ENCODE measurements at regions not wholly inside any gene's neighbourhood (a gene's known extent, or its start where the extent isn't known, plus 50 kb on each side); places are given as distances from the start of the nearest gene placed in this dataset.

DNA sequence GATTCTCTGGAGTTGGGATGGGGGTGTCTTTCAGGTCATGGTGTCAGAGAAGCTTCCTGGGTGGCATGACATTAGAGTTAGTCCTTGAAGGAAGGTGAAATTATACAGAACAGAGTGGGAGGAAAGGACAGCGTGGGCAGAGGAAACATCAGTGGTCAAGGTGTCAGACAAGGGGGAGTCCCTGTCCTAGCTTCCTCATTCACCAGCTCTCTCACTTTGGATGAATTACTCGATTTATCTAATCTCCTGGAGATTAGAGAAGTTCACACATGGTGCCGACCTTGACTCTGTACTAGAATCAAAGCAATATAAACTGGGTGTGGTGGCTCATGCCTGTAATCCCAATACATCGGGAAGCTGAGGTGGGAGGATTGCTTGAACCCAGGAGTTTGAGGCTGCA lies 492.9 kb downstream of the VRK1 start:
- H3K4me3 ChIP-seq (ENCODE audit: low read length) = no peak overlapping the region
- H3K9me3 ChIP-seq (replicated peaks; ENCODE audit: low read length) = peaks cover 6% of the 10 kb centered on the region
- no peak overlapping the region for H3K4me2 ChIP-seq (ENCODE audit: low read length)
- H3K27me3 ChIP-seq (ENCODE audit: control insufficient read depth, insufficient read depth, low read length) = no peaks in the 10 kb centered on the region
- no peaks in the 10 kb centered on the region for H3K4me1 ChIP-seq (ENCODE audit: control insufficient read depth, insufficient read depth, low read length)
- H3K36me3 ChIP-seq (ENCODE audit: insufficient read depth, low read length) = no peaks in the 10 kb centered on the region
- H3K9ac ChIP-seq (ENCODE audit: low read depth, low read length) = no peak overlapping the region

DNA sequence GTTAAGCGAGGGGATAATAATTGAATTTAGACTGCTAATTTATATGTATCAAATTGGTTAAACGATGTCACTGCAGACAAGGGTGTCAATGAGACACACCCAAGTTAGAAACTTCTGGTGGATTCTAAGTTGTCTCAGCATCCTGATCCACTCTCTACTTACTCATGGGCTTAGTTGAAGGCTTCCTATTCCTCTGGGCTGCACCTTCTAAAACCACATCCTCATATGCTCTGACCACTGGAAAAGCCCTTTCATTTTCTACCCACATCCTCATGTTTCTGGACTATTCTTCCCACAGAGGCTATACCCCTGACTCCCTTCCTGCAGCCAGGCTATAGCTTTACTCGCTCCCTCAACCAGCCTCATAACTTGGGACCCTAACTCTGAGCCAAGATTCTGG lies 493.8 kb downstream of the VRK1 start:
- no peak overlapping the region for H3K9ac ChIP-seq (ENCODE audit: low read depth, low read length)
- H3K4me2 ChIP-seq (ENCODE audit: low read length) = no peak overlapping the region
- H3K9me3 ChIP-seq (replicated peaks; ENCODE audit: low read length) = peaks cover 5% of the 10 kb centered on the region
- no peaks in the 10 kb centered on the region for H3K36me3 ChIP-seq (ENCODE audit: insufficient read depth, low read length)
- H3K4me3 ChIP-seq (ENCODE audit: low read length) = no peak overlapping the region
- no peaks in the 10 kb centered on the region for H3K27me3 ChIP-seq (ENCODE audit: control insufficient read depth, insufficient read depth, low read length)
- no peaks in the 10 kb centered on the region for H3K4me1 ChIP-seq (ENCODE audit: control insufficient read depth, insufficient read depth, low read length)

DNA sequence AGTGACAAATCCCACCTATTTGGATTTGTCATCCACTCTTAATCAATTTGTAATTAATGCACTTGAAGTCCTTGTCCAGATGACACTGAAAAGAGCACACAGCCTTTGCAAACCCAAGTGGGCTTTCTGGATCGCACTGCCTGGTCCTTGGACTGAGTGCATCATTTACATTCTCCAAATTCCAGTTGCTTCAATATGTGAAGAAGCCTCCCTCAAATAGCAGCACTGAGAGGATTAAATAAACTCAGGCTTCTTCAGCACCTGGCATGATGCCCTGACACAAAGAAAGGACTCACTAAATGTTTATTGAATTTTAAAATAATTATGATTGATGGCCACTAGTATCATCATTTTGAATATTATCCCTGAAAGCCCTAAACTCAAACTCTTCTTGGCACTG lies 496.5 kb downstream of the VRK1 start:
- no peaks in the 10 kb centered on the region for H3K27me3 ChIP-seq (ENCODE audit: control insufficient read depth, insufficient read depth, low read length)
- no peak overlapping the region for H3K4me2 ChIP-seq (ENCODE audit: low read length)
- H3K36me3 ChIP-seq (ENCODE audit: insufficient read depth, low read length) = no peaks in the 10 kb centered on the region
- H3K9me3 ChIP-seq (replicated peaks; ENCODE audit: low read length) = peaks cover 3% of the 10 kb centered on the region
- H3K4me3 ChIP-seq (ENCODE audit: low read length) = no peak overlapping the region
- H3K9ac ChIP-seq (ENCODE audit: low read depth, low read length) = no peak overlapping the region
- no peaks in the 10 kb centered on the region for H3K4me1 ChIP-seq (ENCODE audit: control insufficient read depth, insufficient read depth, low read length)

DNA sequence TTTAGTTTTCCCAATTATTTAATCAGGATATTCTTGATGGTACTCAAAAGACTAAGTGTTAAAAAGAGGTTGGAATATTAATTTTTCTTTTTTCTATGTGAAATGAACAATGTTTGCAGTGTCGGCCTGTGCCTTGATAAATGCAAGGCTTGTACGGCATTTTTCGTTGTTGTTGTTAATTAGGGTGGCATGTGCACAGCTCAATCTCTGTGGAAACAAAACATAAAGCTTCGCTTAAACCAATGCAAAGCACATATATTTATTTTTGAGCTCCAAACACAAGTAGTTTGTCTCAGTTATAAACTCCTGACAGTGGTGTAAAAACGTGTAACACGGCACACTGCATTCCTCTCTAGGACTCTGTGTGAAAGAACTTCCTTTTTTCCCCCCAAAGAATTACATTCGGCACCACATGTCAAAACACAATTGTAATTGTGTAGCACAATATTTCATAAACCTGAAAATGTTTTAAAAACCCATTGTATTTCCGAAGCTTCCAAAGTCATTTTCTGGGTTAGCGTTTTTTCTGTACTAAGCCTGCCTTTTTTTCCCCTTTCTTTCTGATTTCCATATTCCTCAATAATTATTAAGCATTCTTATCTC lies 498.0 kb downstream of the VRK1 start:
- Histone ChIP-seq H3K4me1 (ENCODE audit: control insufficient read depth, insufficient read depth, low read length) (no peaks in the 10 kb centered on the region), H3K27me3 (ENCODE audit: control insufficient read depth, insufficient read depth, low read length) (no peaks in the 10 kb centered on the region), H3K9ac (ENCODE audit: low read depth, low read length) (no peak overlapping the region), H3K4me2 (ENCODE audit: low read length) (no peak overlapping the region), H3K36me3 (ENCODE audit: insufficient read depth, low read length) (no peaks in the 10 kb centered on the region), H3K4me3 (ENCODE audit: low read length) (no peak overlapping the region), H3K9me3 (replicated peaks; ENCODE audit: low read length) (no peaks in the 10 kb centered on the region)

DNA sequence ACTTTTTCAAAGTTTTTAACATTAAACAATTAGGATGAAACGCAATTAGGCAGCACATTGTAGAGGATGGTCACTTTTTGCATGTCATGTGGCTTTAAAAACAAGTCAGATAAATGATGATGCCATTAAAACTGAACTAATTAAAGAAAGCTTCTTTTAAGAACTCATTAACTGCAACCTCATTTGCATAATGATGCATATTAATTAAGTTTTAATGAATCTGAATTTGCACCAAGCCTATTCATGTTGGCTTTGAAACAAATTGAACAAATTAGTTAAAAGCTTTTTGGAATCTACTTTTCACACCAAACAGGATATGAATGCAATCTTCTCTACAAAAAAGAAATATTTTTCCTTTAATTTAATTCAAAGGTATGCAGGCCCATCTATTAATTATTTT lies 499.0 kb downstream of the VRK1 start:
- H3K36me3 ChIP-seq (ENCODE audit: insufficient read depth, low read length) = no peaks in the 10 kb centered on the region
- H3K4me3 ChIP-seq (ENCODE audit: low read length) = no peak overlapping the region
- H3K27me3 ChIP-seq (ENCODE audit: control insufficient read depth, insufficient read depth, low read length) = no peaks in the 10 kb centered on the region
- no peak overlapping the region for H3K4me2 ChIP-seq (ENCODE audit: low read length)
- H3K4me1 ChIP-seq (ENCODE audit: control insufficient read depth, insufficient read depth, low read length) = no peaks in the 10 kb centered on the region
- H3K9ac ChIP-seq (ENCODE audit: low read depth, low read length) = no peak overlapping the region
- no peaks in the 10 kb centered on the region for H3K9me3 ChIP-seq (replicated peaks; ENCODE audit: low read length)

GRCh38 chr14:97297100-97297499 lies 499.9 kb downstream of the VRK1 start:
- Histone ChIP-seq H3K9ac (ENCODE audit: low read depth, low read length) (no peak overlapping the region), H3K4me3 (ENCODE audit: low read length) (no peak overlapping the region), H3K9me3 (replicated peaks; ENCODE audit: low read length) (peaks cover 1% of the 10 kb centered on the region), H3K27me3 (ENCODE audit: control insufficient read depth, insufficient read depth, low read length) (no peaks in the 10 kb centered on the region), H3K4me1 (ENCODE audit: control insufficient read depth, insufficient read depth, low read length) (no peaks in the 10 kb centered on the region), H3K4me2 (ENCODE audit: low read length) (no peak overlapping the region), H3K36me3 (ENCODE audit: insufficient read depth, low read length) (no peaks in the 10 kb centered on the region)

GRCh38 chr14:97298331-97298730 lies 501.1 kb downstream of the VRK1 start:
- no peaks in the 10 kb centered on the region for H3K36me3 ChIP-seq (ENCODE audit: insufficient read depth, low read length)
- no peak overlapping the region for H3K4me2 ChIP-seq (ENCODE audit: low read length)
- no peak overlapping the region for H3K9ac ChIP-seq (ENCODE audit: low read depth, low read length)
- H3K4me1 ChIP-seq (ENCODE audit: control insufficient read depth, insufficient read depth, low read length) = no peaks in the 10 kb centered on the region
- peaks cover 5% of the 10 kb centered on the region for H3K9me3 ChIP-seq (replicated peaks; ENCODE audit: low read length)
- H3K4me3 ChIP-seq (ENCODE audit: low read length) = no peak overlapping the region
- H3K27me3 ChIP-seq (ENCODE audit: control insufficient read depth, insufficient read depth, low read length) = no peaks in the 10 kb centered on the region

DNA sequence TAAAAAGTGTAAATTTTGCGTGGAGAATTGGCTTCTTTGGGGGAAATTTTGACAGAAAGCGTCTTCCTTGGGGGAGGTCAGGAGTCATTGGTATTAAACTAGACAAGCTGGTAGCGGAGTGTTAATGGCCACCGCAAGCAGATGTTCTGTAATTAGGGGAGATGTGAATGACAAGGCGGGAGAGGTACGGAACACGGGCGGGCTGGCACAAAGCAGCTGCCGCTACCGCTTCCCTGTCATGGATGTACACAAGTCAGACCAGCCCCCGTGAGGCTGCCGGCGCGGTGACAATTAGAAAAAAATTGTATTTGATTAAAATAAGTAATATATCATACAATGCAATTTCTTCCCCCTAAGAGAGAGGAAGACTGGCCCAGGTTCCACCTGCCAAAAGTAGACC lies 501.6 kb downstream of the VRK1 start:
- no peaks in the 10 kb centered on the region for H3K27me3 ChIP-seq (ENCODE audit: control insufficient read depth, insufficient read depth, low read length)
- H3K4me2 ChIP-seq (ENCODE audit: low read length) = no peak overlapping the region
- H3K9ac ChIP-seq (ENCODE audit: low read depth, low read length) = no peak overlapping the region
- peaks cover 5% of the 10 kb centered on the region for H3K9me3 ChIP-seq (replicated peaks; ENCODE audit: low read length)
- H3K4me3 ChIP-seq (ENCODE audit: low read length) = no peak overlapping the region
- no peaks in the 10 kb centered on the region for H3K36me3 ChIP-seq (ENCODE audit: insufficient read depth, low read length)
- no peaks in the 10 kb centered on the region for H3K4me1 ChIP-seq (ENCODE audit: control insufficient read depth, insufficient read depth, low read length)

DNA sequence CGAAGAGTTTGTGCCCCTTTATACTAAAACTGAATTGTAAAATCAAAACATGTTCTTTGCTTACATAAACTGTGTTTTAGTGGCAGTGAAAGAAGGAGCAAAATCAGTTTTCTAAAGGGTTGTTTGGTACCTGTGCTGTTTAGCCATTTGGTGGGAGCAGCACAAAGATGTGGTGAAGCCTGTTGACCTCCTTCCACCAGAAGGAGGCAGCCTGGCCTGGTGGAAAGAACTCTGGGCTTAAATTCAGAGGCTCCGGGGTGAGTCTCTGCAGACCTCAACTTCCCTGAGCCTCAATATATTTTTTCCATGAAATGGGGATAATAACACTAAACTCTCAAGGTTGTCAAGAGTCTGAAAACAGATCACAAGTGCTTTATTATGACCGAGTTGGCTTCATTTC lies 502.5 kb downstream of the VRK1 start:
- no peak overlapping the region for H3K9ac ChIP-seq (ENCODE audit: low read depth, low read length)
- H3K4me1 ChIP-seq (ENCODE audit: control insufficient read depth, insufficient read depth, low read length) = no peaks in the 10 kb centered on the region

GRCh38 chr14:97301931-97302559 lies 504.9 kb downstream of the VRK1 start:
- peaks cover 8% of the 10 kb centered on the region for H3K9me3 ChIP-seq (replicated peaks; ENCODE audit: low read length)
- no peak overlapping the region for H3K4me3 ChIP-seq (ENCODE audit: low read length)
- no peaks in the 10 kb centered on the region for H3K36me3 ChIP-seq (ENCODE audit: insufficient read depth, low read length)
- H3K9ac ChIP-seq (ENCODE audit: low read depth, low read length) = no peak overlapping the region
- H3K4me2 ChIP-seq (ENCODE audit: low read length) = no peak overlapping the region
- no peaks in the 10 kb centered on the region for H3K4me1 ChIP-seq (ENCODE audit: control insufficient read depth, insufficient read depth, low read length)
- no peaks in the 10 kb centered on the region for H3K27me3 ChIP-seq (ENCODE audit: control insufficient read depth, insufficient read depth, low read length)

More for the DNA sequence above, 502.5 kb downstream of the VRK1 start:
- Histone ChIP-seq H3K36me3 (ENCODE audit: insufficient read depth, low read length) (no peaks in the 10 kb centered on the region), H3K27me3 (ENCODE audit: control insufficient read depth, insufficient read depth, low read length) (no peaks in the 10 kb centered on the region), H3K4me2 (ENCODE audit: low read length) (no peak overlapping the region), H3K4me3 (ENCODE audit: low read length) (no peak overlapping the region), H3K9me3 (replicated peaks; ENCODE audit: low read length) (peaks cover 5% of the 10 kb centered on the region)

DNA sequence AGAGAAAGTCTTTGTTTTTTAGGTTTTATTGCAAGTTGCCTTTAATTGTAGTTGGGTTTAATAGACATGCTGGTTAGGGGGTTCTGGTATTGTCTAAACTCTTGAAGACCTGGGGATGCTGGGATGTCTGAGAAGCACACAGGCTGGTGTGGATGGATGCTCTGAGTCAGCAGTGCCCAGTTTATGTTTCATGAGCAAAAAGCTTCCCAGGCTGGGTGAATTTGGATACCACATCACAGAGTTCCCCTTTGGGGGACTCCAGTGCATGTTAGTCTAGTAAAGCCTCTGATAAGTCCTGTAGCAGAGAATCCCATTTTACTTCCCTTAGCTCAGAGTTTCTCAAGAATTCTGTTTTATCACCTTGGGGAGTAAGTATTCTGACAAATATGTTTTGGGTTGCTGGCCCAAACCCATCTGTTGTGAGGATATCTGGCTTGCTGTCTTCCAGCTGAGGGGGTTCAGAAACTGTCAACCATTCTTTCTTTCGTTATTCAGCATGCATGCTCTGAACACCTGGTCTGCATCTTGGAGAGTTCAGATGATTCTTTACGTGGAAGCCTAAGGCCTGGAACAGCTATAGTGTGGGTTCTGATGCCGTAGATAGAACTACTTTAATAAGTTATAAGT lies 509.1 kb downstream of the VRK1 start:
- Histone ChIP-seq H3K4me3 (ENCODE audit: low read length) (no peak overlapping the region), H3K9ac (ENCODE audit: low read depth, low read length) (no peak overlapping the region), H3K9me3 (replicated peaks; ENCODE audit: low read length) (peaks cover 17% of the 10 kb centered on the region)

GRCh38 chr14:97306760-97307246 lies 509.6 kb downstream of the VRK1 start:
- Histone ChIP-seq H3K9ac (ENCODE audit: low read depth, low read length) (no peak overlapping the region), H3K36me3 (ENCODE audit: insufficient read depth, low read length) (no peaks in the 10 kb centered on the region), H3K9me3 (replicated peaks; ENCODE audit: low read length) (peaks cover 17% of the 10 kb centered on the region), H3K4me3 (ENCODE audit: low read length) (no peak overlapping the region), H3K4me1 (ENCODE audit: control insufficient read depth, insufficient read depth, low read length) (no peaks in the 10 kb centered on the region), H3K4me2 (ENCODE audit: low read length) (no peak overlapping the region), H3K27me3 (ENCODE audit: control insufficient read depth, insufficient read depth, low read length) (no peaks in the 10 kb centered on the region)

More for the DNA sequence above, 509.1 kb downstream of the VRK1 start:
- no peaks in the 10 kb centered on the region for H3K36me3 ChIP-seq (ENCODE audit: insufficient read depth, low read length)
- H3K27me3 ChIP-seq (ENCODE audit: control insufficient read depth, insufficient read depth, low read length) = no peaks in the 10 kb centered on the region
- H3K4me2 ChIP-seq (ENCODE audit: low read length) = no peak overlapping the region
- H3K4me1 ChIP-seq (ENCODE audit: control insufficient read depth, insufficient read depth, low read length) = no peaks in the 10 kb centered on the region

Measured in skeletal muscle satellite cell (primary cell).